NB4 (cell line): ENCODE measurements at regions not wholly inside any gene's neighbourhood (a gene's known extent, or its start where the extent isn't known, plus 50 kb on each side); places are given as distances from the start of the nearest gene placed in this dataset.

Experiments used
- DNase-seq: peaks from one replicate; pipeline ENCODE4 v3.0.0; 2010; ENCODE audit warnings: low read depth
- H3K4me3 ChIP-seq: one replicate; pipeline ENCODE4 v1.5.1; 2011; ENCODE audit warnings: mild to moderate bottlenecking, low read depth, low read length, moderate library complexity
- CTCF ChIP-seq: IDR thresholded peaks from one replicate; pipeline ENCODE4 v1.5.1; 2012; ENCODE audit warnings: low read depth, low read length
- MYC ChIP-seq: IDR thresholded peaks from 2 replicates; pipeline ENCODE4 v1.6.1; 2011; ENCODE audit warnings: low read depth, low read length
- POLR2A ChIP-seq: IDR thresholded peaks from 2 replicates; pipeline ENCODE4 v1.6.1; 2011; ENCODE audit warnings: mild to moderate bottlenecking; ENCODE audit not compliant: insufficient read length; ENCODE audit errors: extremely low read depth
- TF ChIP-seq, protein P1 (sequence below): IDR thresholded peaks from 2 replicates; pipeline ENCODE4 v1.6.1; 2011; ENCODE audit warnings: low read depth, low read length

GRCh38 chr10:128489324-128490247 is 363.4 kb upstream of the MKI67 start:
- TF ChIP-seq, protein P1, sequence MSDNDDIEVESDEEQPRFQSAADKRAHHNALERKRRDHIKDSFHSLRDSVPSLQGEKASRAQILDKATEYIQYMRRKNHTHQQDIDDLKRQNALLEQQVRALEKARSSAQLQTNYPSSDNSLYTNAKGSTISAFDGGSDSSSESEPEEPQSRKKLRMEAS, result no peak
- TF ChIP-seq MYC (no peak), POLR2A (no peak), CTCF (no peak)
- DNase-seq, result no peak
- H3K4me3 ChIP-seq, result no peak overlapping the region

- TF ChIP-seq, protein P1, result no peak
- TF ChIP-seq CTCF (no peak), MYC (no peak), POLR2A (no peak)
- no peak for DNase-seq
- no peak overlapping the region for H3K4me3 ChIP-seq
These were observed 365.5 kb upstream of the MKI67 start for GRCh38 chr10:128491686-128492085.

DNA sequence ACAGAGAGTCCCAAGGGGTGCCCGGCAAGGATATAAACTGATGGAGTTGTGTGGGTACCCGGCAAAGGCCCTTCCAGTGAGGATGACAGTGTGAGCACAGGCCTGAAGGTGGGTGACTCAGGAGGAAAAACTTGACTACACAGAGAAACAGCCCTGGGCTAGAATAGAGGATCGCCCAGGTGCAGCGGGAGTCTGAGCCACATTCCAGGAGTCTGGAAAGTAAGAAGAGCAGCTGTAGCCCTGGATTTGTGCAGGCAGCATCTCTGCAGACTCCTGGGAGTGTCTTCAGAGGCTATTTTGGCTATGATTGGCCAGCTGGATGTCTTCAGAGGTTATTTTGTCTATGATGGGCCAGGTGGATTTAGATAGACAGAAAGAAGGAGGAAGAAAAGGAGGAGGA is 367.6 kb upstream of the MKI67 start:
- H3K4me3 ChIP-seq, result no peak overlapping the region
- TF ChIP-seq POLR2A (no peak), CTCF (no peak)
- no peak for DNase-seq

GRCh38 chr10:128494665-128495064 is 368.4 kb upstream of the MKI67 start:
- H3K4me3 ChIP-seq, result no peak overlapping the region
- TF ChIP-seq CTCF (no peak), POLR2A (no peak), MYC (no peak)
- TF ChIP-seq, protein P1, result no peak
- DNase-seq, result no peak

GRCh38 chr10:128497660-128498377 is 371.6 kb upstream of the MKI67 start:
- TF ChIP-seq MYC, result no peak
- no peak for TF ChIP-seq CTCF
- TF ChIP-seq, protein P1, result no peak
- TF ChIP-seq POLR2A, result no peak
- H3K4me3 ChIP-seq, result no peak overlapping the region
- DNase-seq, result no peak

DNA sequence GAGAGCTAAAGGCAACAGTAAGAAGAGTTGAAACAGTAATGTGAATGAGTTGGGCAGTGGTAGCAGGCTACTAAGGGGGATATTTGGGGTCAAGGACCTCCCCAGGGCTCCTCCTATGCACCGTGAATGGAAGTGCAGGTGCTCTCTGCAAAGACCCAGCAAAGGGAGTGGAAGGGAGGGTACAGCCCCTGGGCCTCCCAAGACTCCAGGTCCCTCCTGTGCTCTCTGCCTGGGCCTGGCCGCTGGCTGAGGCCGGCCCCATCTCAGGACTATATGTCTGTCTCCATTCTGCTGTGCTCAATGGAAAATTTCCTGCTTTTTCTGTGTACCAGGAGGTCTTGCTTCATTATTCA is 372.1 kb upstream of the MKI67 start:
- no peak for DNase-seq
- no peak overlapping the region for H3K4me3 ChIP-seq
- TF ChIP-seq CTCF (no peak), POLR2A (no peak), MYC (no peak)
- TF ChIP-seq, protein P1, result no peak
